ENCODE measurements at regions not wholly inside any gene's neighbourhood (a gene's known extent, or its start where the extent isn't known, plus 50 kb on each side); places are given as distances from the start of the nearest gene placed in this dataset.
A peak's percentile ranks its signal among the peaks of the same experiment; 100 is the strongest.

- H3K9me3 Mint-ChIP-seq, result peaks cover 2% of the 10 kb centered on the region
- peaks cover 5% of the 10 kb centered on the region for H3K36me3 Mint-ChIP-seq
- H3K27ac Mint-ChIP-seq, result no peak overlapping the region
- ATAC-seq, result no peak
- no peaks in the 10 kb centered on the region for H3K27me3 Mint-ChIP-seq
- peaks cover 7% of the 10 kb centered on the region for H3K4me1 Mint-ChIP-seq
- H3K4me3 Mint-ChIP-seq, result no peak overlapping the region
Observed at GRCh38 chr3:104591776-104592175, 774.9 kb upstream of the ALCAM start.

- H3K4me1 Mint-ChIP-seq, result peaks cover 7% of the 10 kb centered on the region
- no peak for ATAC-seq
- no peaks in the 10 kb centered on the region for H3K36me3 Mint-ChIP-seq
- H3K4me3 Mint-ChIP-seq, result no peak overlapping the region
- no peaks in the 10 kb centered on the region for H3K9me3 Mint-ChIP-seq
- no peak overlapping the region for H3K27ac Mint-ChIP-seq
- H3K27me3 Mint-ChIP-seq, result no peaks in the 10 kb centered on the region
Observed at GRCh38 chr3:104594491-104594890, 772.2 kb upstream of the ALCAM start.

- no peaks in the 10 kb centered on the region for H3K27me3 Mint-ChIP-seq
- ATAC-seq, result no peak
- peaks cover 7% of the 10 kb centered on the region for H3K4me1 Mint-ChIP-seq
- H3K27ac Mint-ChIP-seq, result no peak overlapping the region
- no peak overlapping the region for H3K4me3 Mint-ChIP-seq
- no peaks in the 10 kb centered on the region for H3K9me3 Mint-ChIP-seq
- H3K36me3 Mint-ChIP-seq, result no peaks in the 10 kb centered on the region
Observed at GRCh38 chr3:104596054-104596453, 770.7 kb upstream of the ALCAM start.

GRCh38 chr3:104596551-104596950, 770.2 kb upstream of the ALCAM start:
- peak; percentile 62 for ATAC-seq
- H3K4me3 Mint-ChIP-seq, result no peak overlapping the region

GRCh38 chr3:104598848-104599511, 767.7 kb upstream of the ALCAM start:
- no peak overlapping the region for H3K4me3 Mint-ChIP-seq
- H3K36me3 Mint-ChIP-seq, result no peaks in the 10 kb centered on the region
- H3K4me1 Mint-ChIP-seq, result no peaks in the 10 kb centered on the region
- H3K27me3 Mint-ChIP-seq, result no peaks in the 10 kb centered on the region
- H3K9me3 Mint-ChIP-seq, result no peaks in the 10 kb centered on the region
- no peak for ATAC-seq
- no peak overlapping the region for H3K27ac Mint-ChIP-seq

More at GRCh38 chr3:104596551-104596950, 770.2 kb upstream of the ALCAM start:
- Mint-ChIP-seq H3K4me1 (peaks cover 7% of the 10 kb centered on the region), H3K27ac (no peak overlapping the region), H3K27me3 (no peaks in the 10 kb centered on the region), H3K9me3 (no peaks in the 10 kb centered on the region), H3K36me3 (no peaks in the 10 kb centered on the region)

GRCh38 chr3:104604326-104605010, 762.2 kb upstream of the ALCAM start:
- Mint-ChIP-seq H3K4me3 (no peak overlapping the region), H3K36me3 (no peaks in the 10 kb centered on the region), H3K27ac (no peak overlapping the region), H3K9me3 (no peaks in the 10 kb centered on the region), H3K27me3 (no peaks in the 10 kb centered on the region), H3K4me1 (peaks cover 7% of the 10 kb centered on the region)
- ATAC-seq, result no peak

GRCh38 chr3:104606812-104607211, 759.9 kb upstream of the ALCAM start:
- Mint-ChIP-seq H3K4me3 (no peak overlapping the region), H3K27ac (no peak overlapping the region), H3K9me3 (peaks cover 2% of the 10 kb centered on the region), H3K36me3 (no peaks in the 10 kb centered on the region), H3K4me1 (peaks cover 7% of the 10 kb centered on the region), H3K27me3 (no peaks in the 10 kb centered on the region)
- ATAC-seq, result no peak

- H3K36me3 Mint-ChIP-seq, result no peaks in the 10 kb centered on the region
- no peaks in the 10 kb centered on the region for H3K4me1 Mint-ChIP-seq
- peaks cover 2% of the 10 kb centered on the region for H3K9me3 Mint-ChIP-seq
- no peaks in the 10 kb centered on the region for H3K27me3 Mint-ChIP-seq
- no peak overlapping the region for H3K4me3 Mint-ChIP-seq
- ATAC-seq, result no peak
- no peak overlapping the region for H3K27ac Mint-ChIP-seq
Observed at GRCh38 chr3:104610730-104611652, 755.7 kb upstream of the ALCAM start.

GRCh38 chr3:104612218-104612617, 754.5 kb upstream of the ALCAM start:
- H3K27ac Mint-ChIP-seq, result no peak overlapping the region

GRCh38 chr3:104614564-104614963, 752.1 kb upstream of the ALCAM start:
- no peaks in the 10 kb centered on the region for H3K27me3 Mint-ChIP-seq
- H3K4me1 Mint-ChIP-seq, result no peaks in the 10 kb centered on the region
- H3K27ac Mint-ChIP-seq, result no peak overlapping the region
- no peaks in the 10 kb centered on the region for H3K36me3 Mint-ChIP-seq
- H3K9me3 Mint-ChIP-seq, result peaks cover 9% of the 10 kb centered on the region
- no peak for ATAC-seq
- no peak overlapping the region for H3K4me3 Mint-ChIP-seq

More at GRCh38 chr3:104612218-104612617, 754.5 kb upstream of the ALCAM start:
- no peak for ATAC-seq
- H3K27me3 Mint-ChIP-seq, result no peaks in the 10 kb centered on the region
- H3K36me3 Mint-ChIP-seq, result no peaks in the 10 kb centered on the region
- no peaks in the 10 kb centered on the region for H3K4me1 Mint-ChIP-seq
- peaks cover 2% of the 10 kb centered on the region for H3K9me3 Mint-ChIP-seq
- no peak overlapping the region for H3K4me3 Mint-ChIP-seq

- H3K27me3 Mint-ChIP-seq, result no peaks in the 10 kb centered on the region
- ATAC-seq, result no peak
- peaks cover 15% of the 10 kb centered on the region for H3K9me3 Mint-ChIP-seq
- H3K36me3 Mint-ChIP-seq, result peaks cover 5% of the 10 kb centered on the region
- no peak overlapping the region for H3K4me3 Mint-ChIP-seq
- no peaks in the 10 kb centered on the region for H3K4me1 Mint-ChIP-seq
- no peak overlapping the region for H3K27ac Mint-ChIP-seq
Observed at GRCh38 chr3:104628185-104628789, 738.4 kb upstream of the ALCAM start.

- no peak overlapping the region for H3K4me3 Mint-ChIP-seq
- peaks cover 15% of the 10 kb centered on the region for H3K9me3 Mint-ChIP-seq
- no peak overlapping the region for H3K27ac Mint-ChIP-seq
- no peaks in the 10 kb centered on the region for H3K27me3 Mint-ChIP-seq
- no peak for ATAC-seq
- H3K4me1 Mint-ChIP-seq, result no peaks in the 10 kb centered on the region
- peaks cover 5% of the 10 kb centered on the region for H3K36me3 Mint-ChIP-seq
Observed at GRCh38 chr3:104629038-104629437, 737.7 kb upstream of the ALCAM start.

- Mint-ChIP-seq H3K27me3 (no peaks in the 10 kb centered on the region), H3K4me1 (no peaks in the 10 kb centered on the region), H3K9me3 (peaks cover 16% of the 10 kb centered on the region), H3K4me3 (no peak overlapping the region), H3K36me3 (peaks cover 5% of the 10 kb centered on the region), H3K27ac (no peak overlapping the region)
- ATAC-seq, result no peak
Observed at GRCh38 chr3:104631254-104631653, 735.5 kb upstream of the ALCAM start.

- no peaks in the 10 kb centered on the region for H3K27me3 Mint-ChIP-seq
- H3K9me3 Mint-ChIP-seq, result peaks cover 17% of the 10 kb centered on the region
- no peak overlapping the region for H3K27ac Mint-ChIP-seq
- no peak overlapping the region for H3K4me3 Mint-ChIP-seq
- no peak for ATAC-seq
- peaks cover 5% of the 10 kb centered on the region for H3K36me3 Mint-ChIP-seq
- H3K4me1 Mint-ChIP-seq, result no peaks in the 10 kb centered on the region
Observed at GRCh38 chr3:104632521-104632920, 734.2 kb upstream of the ALCAM start.

GRCh38 chr3:104632947-104633346, 733.8 kb upstream of the ALCAM start:
- Mint-ChIP-seq H3K9me3 (peaks cover 18% of the 10 kb centered on the region), H3K4me3 (no peak overlapping the region), H3K27ac (no peak overlapping the region), H3K36me3 (peaks cover 6% of the 10 kb centered on the region), H3K27me3 (no peaks in the 10 kb centered on the region), H3K4me1 (no peaks in the 10 kb centered on the region)
- no peak for ATAC-seq
